ENCODE measurements at regions not wholly inside any gene's neighbourhood (a gene's known extent, or its start where the extent isn't known, plus 50 kb on each side); places are given as distances from the start of the nearest gene placed in this dataset.

GRCh38 chr4:159017323-159018026, 85.4 kb upstream of the RAPGEF2 start:
- TF ChIP-seq ZNF157 (tag by site-specific recombination; IDR thresholded peaks at IDR 0.05) (no peak), ATF2 (tag by site-specific recombination; IDR thresholded peaks at IDR 0.05; ENCODE audit: low read depth) (no peak), REST (tag by site-specific recombination; IDR thresholded peaks at IDR 0.05) (no peak), TCF7L2 (IDR thresholded peaks at IDR 0.05; ENCODE audit: borderline replicate concordance, low read depth, low read length) (no peak), CTCF (tag by site-specific recombination; IDR thresholded peaks at IDR 0.05) (no peak), GLIS1 (tag by site-specific recombination; IDR thresholded peaks at IDR 0.05) (no peak), ZNF155 (tag by site-specific recombination; IDR thresholded peaks at IDR 0.05) (no peak), ZNF138 (tag by site-specific recombination; IDR thresholded peaks at IDR 0.05; ENCODE audit: borderline replicate concordance) (no peak)
